T47D (cell line): ENCODE measurements at regions not wholly inside any gene's neighbourhood (a gene's known extent, or its start where the extent isn't known, plus 50 kb on each side); places are given as distances from the start of the nearest gene placed in this dataset.

ENCODE experiments used
- DNase-seq, 2 experiments: peaks; one replicate each; pipeline versions ENCODE4 v3.0.0 to v3.0.0-alpha.2; 2011 to 2012; ENCODE audit warnings: low read depth in 1 of 2, low spot score in 1 of 2
- JUND ChIP-seq: IDR thresholded peaks from 2 replicates; pipeline ENCODE4 v1.6.1; 2012; ENCODE audit warnings: low read depth
- in situ Hi-C: cut with HindIII; loops from 2 replicates; pipeline ENCODE4 v1.10.0; 2016; ENCODE audit warnings: low sequenced_read_pairs, low pct_unique_long_range_greater_than_20kb

- no peak for TF ChIP-seq JUND
- no peak for DNase-seq
- in situ Hi-C loops: no loop called here
These were observed 49.9 kb upstream of the EXOC4 start for GRCh38 chr7:133202942-133203341.
